Brain microvascular endothelial cell (primary cell): ENCODE measurements at regions not wholly inside any gene's neighbourhood (a gene's known extent, or its start where the extent isn't known, plus 50 kb on each side); places are given as distances from the start of the nearest gene placed in this dataset.

ENCODE experiments used
- DNase-seq: peaks from one replicate; pipeline ENCODE4 v3.0.0-alpha.2; 2020
- H3K27ac ChIP-seq: fragments of 250-450 bp; sonication (Bioruptor Pico); 2 replicates; pipeline ENCODE4 v1.5.1; 2020; ENCODE audit warnings: mild to moderate bottlenecking, moderate library complexity
- H3K27me3 ChIP-seq: fragments of 250-450 bp; sonication (Bioruptor Pico); replicated peaks from 2 replicates; pipeline ENCODE4 v1.5.1; 2020; ENCODE audit warnings: mild to moderate bottlenecking
- H3K36me3 ChIP-seq: fragments of 250-450 bp; sonication (Bioruptor Pico); replicated peaks from 2 replicates; pipeline ENCODE4 v1.5.1; 2020; ENCODE audit warnings: mild to moderate bottlenecking
- H3K4me3 ChIP-seq: 2 replicates; pipeline ENCODE4 v1.5.1; 2011; ENCODE audit warnings: low read depth, mild to moderate bottlenecking, control low read depth, low read length, moderate library complexity
- in situ Hi-C: cut with HindIII; loops from 2 replicates; pipeline ENCODE4 v1.10.0; 2017; ENCODE audit warnings: low sequenced_read_pairs, low pct_ligation_motif_present
- TF ChIP-seq, protein P1 (sequence below): IDR thresholded peaks from 2 replicates; pipeline ENCODE4 v1.5.1; 2011; ENCODE audit warnings: low read depth, mild to moderate bottlenecking, moderate library complexity, low read length, control low read depth, inconsistent platforms; ENCODE audit errors: missing control alignments

DNA sequence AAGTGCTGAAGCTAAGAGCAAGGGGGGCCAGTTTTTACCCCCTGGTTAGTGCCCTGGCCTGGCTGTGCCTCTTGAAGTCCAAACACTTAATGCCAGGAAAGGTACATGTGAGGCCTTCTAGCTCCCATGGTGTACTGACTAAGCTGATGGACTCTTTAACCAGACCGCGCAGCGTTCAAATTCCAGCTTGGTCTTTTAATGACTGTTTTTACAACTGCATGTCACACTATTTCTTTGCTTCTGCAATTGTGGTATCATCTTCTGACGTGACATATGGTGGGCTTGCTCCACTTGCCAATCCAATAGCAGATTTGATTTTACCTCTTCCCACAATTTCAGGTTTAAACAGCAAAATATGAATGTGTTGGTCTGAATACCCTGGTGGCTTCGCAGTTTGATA lies 197.3 kb downstream of the HUNK start:
- Histone ChIP-seq H3K4me3 (no peak overlapping the region), H3K27ac (no peak overlapping the region), H3K36me3 (no peaks in the 10 kb centered on the region), H3K27me3 (no peaks in the 10 kb centered on the region)
- in situ Hi-C loops = no loop called here
- no peak for DNase-seq
- TF ChIP-seq, protein P1, sequence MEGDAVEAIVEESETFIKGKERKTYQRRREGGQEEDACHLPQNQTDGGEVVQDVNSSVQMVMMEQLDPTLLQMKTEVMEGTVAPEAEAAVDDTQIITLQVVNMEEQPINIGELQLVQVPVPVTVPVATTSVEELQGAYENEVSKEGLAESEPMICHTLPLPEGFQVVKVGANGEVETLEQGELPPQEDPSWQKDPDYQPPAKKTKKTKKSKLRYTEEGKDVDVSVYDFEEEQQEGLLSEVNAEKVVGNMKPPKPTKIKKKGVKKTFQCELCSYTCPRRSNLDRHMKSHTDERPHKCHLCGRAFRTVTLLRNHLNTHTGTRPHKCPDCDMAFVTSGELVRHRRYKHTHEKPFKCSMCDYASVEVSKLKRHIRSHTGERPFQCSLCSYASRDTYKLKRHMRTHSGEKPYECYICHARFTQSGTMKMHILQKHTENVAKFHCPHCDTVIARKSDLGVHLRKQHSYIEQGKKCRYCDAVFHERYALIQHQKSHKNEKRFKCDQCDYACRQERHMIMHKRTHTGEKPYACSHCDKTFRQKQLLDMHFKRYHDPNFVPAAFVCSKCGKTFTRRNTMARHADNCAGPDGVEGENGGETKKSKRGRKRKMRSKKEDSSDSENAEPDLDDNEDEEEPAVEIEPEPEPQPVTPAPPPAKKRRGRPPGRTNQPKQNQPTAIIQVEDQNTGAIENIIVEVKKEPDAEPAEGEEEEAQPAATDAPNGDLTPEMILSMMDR = no peak

DNA sequence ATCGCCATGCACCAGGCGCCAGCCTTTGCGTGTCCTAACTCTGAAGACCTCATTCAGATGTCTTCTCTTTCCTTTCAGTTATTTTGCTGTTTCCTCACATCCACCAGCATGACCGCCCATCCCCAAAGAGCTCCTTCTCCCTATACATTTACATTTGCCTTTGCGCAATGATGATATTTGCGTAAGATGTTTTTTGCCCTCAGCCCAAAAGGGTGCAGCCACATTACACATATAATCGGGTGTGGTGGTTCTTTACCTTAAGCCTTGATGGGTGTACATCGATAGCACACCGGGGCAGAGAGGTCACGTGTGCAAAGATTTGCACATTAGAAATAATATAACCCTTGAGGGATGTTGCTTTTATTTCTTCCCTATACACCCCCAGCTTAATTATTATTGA lies 192.8 kb downstream of the HUNK start:
- Histone ChIP-seq H3K4me3 (no peak overlapping the region), H3K27me3 (no peaks in the 10 kb centered on the region), H3K27ac (no peak overlapping the region), H3K36me3 (no peaks in the 10 kb centered on the region)
- in situ Hi-C loops = no loop called here
- TF ChIP-seq, protein P1 = no peak
- no peak for DNase-seq

DNA sequence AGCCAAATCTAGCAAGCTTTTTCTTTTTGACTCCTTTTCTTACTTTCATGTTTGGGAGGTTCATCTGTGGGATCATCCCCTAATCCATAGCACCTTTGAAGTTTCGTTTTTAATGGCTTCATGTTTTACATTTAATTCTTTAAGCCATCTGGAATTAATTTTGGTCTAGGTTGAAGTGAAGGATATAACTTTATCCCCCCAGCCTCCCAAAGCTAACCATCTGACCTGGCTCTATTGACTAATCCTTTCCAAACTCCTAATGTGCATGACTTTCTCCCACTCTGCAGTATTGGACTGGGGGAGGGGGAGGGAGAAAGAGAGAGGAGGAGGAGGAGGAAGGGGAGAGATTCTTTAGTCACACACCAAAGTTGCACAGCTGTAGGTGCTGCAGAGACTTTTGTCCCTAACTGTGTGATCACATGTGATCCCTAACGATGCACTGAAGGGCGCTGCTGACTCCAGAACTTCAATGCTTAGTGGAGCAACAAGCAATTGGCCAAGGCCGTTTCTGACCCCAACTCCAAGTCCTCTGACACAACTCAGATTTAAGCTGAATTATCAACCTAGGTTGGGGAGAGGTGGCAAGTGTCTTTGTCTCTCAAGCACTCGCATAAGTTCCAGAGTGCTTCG lies 191.6 kb downstream of the HUNK start:
- TF ChIP-seq, protein P1 = no peak
- Histone ChIP-seq H3K27ac (no peak overlapping the region), H3K4me3 (no peak overlapping the region), H3K36me3 (no peaks in the 10 kb centered on the region), H3K27me3 (no peaks in the 10 kb centered on the region)
- in situ Hi-C loops = no loop called here
- DNase-seq = no peak

DNA sequence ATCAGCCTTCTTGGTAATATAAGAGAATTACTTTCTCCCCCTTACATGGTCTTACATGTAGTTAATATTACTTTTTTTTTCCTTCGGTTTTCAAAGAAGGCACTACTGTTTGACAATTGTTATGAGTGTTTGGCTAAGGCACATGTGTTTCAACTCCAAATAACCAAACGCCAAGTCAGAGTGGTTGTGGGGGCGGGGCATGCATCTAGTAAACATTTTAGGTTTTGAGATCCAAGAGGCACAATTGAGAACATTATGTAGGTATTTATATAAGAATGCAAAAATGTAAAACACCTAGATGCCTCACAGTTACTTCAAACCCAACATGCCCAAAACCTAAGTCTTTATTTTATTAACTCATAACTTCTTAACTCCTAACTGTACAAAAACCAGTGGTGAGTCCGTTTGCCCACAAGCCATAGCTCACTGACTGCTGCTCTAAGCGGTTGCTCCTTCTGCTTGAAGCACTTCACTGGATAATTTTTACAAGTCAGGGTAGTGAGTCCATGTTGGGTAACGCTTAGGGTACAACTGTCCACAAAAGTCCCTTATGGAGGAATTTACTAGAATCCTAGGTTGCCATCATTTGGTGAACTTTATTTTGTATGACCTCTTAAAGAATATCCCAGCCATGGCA lies 189.9 kb downstream of the HUNK start:
- no peak overlapping the region for H3K4me3 ChIP-seq
- no peak overlapping the region for H3K27ac ChIP-seq
- TF ChIP-seq, protein P1 = no peak
- H3K27me3 ChIP-seq = no peaks in the 10 kb centered on the region
- in situ Hi-C loops = no loop called here
- DNase-seq = no peak
- H3K36me3 ChIP-seq = no peaks in the 10 kb centered on the region

DNA sequence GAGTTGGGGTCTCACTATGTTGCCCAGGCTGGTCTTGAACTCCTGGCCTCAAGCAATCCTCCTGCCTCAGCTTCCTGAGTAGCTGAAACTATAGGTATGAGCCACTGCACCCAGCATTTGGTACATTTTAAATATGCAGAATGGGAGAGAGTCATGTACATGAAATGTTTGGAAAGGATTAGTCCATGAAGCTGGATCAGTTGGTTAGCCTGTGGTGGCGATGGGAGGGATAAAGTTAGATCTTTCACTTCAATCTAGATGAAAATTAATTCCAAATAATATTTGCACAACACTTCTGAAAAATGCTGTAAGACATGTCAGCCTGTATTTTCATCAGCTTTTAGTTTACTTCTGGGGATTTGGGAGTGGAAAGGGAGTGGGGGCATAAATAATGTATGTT lies 188.9 kb downstream of the HUNK start:
- in situ Hi-C loops = no loop called here
- Histone ChIP-seq H3K36me3 (no peaks in the 10 kb centered on the region), H3K4me3 (no peak overlapping the region), H3K27me3 (no peaks in the 10 kb centered on the region), H3K27ac (no peak overlapping the region)
- no peak for DNase-seq
- TF ChIP-seq, protein P1 = no peak

DNA sequence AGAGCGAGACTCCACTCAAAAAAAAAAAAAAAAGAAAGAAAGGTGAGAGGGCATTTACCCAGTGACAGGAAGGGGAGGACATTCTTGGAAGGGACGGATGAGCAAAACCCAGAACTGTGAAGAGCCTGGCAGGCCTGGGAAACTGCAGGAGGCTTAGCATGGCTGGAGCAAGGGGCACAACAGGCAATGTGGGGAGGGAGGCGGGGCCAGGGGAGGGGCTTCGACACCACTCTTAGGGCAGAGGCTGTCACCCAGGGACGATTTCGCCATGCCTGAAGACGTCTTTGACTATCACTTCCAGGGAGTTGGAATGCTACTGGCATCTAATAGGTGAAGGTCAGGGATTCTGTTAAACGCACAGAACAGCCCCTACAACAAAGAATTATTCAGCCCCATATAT lies 184.0 kb downstream of the HUNK start:
- TF ChIP-seq, protein P1 = no peak
- no peak overlapping the region for H3K4me3 ChIP-seq
- H3K27me3 ChIP-seq = no peaks in the 10 kb centered on the region
- H3K27ac ChIP-seq = no peak overlapping the region
- in situ Hi-C loops = no loop called here
- DNase-seq = no peak
- H3K36me3 ChIP-seq = no peaks in the 10 kb centered on the region
